SU-DHL-6 (cell line): ENCODE measurements at regions not wholly inside any gene's neighbourhood (a gene's known extent, or its start where the extent isn't known, plus 50 kb on each side); places are given as distances from the start of the nearest gene placed in this dataset.

ENCODE experiments used
- CTCF ChIP-seq: fragments of 200-600 bp; sonication (generic); IDR thresholded peaks from one replicate; pipeline ENCODE4 v1.5.1; 2017; ENCODE audit warnings: antibody characterized with exemption, mild to moderate bottlenecking, low read length, moderate library complexity; ENCODE audit not compliant: insufficient read depth, poor library complexity, severe bottlenecking
- EZH2phosphoT487 ChIP-seq: fragments of 200-600 bp; sonication (generic), shearing (Covaris generic); conservative IDR thresholded peaks from 2 replicates; pipeline ENCODE4 v1.6.1; 2018; ENCODE audit warnings: mild to moderate bottlenecking, antibody characterized with exemption, low read length, moderate library complexity, mixed read lengths

- TF ChIP-seq CTCF (no peak), EZH2phosphoT487 (no peak)
Observed at GRCh38 chr5:60403343-60404006, 296.5 kb downstream of the DEPDC1B start.
